ENCODE measurements at regions not wholly inside any gene's neighbourhood (a gene's known extent, or its start where the extent isn't known, plus 50 kb on each side); places are given as distances from the start of the nearest gene placed in this dataset.

- no peak for DNase-seq (ENCODE audit: low spot score in 2 of 2)
- WGBS, 2 donors, result 95 to 97% methylated on average over 1 of the region's 1 CpG
- TF ChIP-seq POLR2A (IDR thresholded peaks at IDR 0.05), result no peak
- TF ChIP-seq CTCF (IDR thresholded peaks at IDR 0.05), result no peak
- H3K4me3 ChIP-seq (ENCODE audit: low read depth, poor library complexity, severe bottlenecking), result no peak overlapping the region
- intact Hi-C loops (cut with DNase I; ENCODE audit: low total_unique reads), result no loop called here
Measured at GRCh38 chr2:64225491-64225890, 81.3 kb upstream of the PELI1 start.

GRCh38 chr2:64226611-64227010 lies 82.4 kb upstream of the PELI1 start:
- DNase-seq (ENCODE audit: low spot score in 2 of 2), result no peak
- TF ChIP-seq CTCF (IDR thresholded peaks at IDR 0.05), result no peak
- no peak for TF ChIP-seq POLR2A (IDR thresholded peaks at IDR 0.05)
- 85 to 90% methylated on average over 5 of the region's 5 CpGs for WGBS, 2 donors
- H3K4me3 ChIP-seq (ENCODE audit: low read depth, poor library complexity, severe bottlenecking), result no peak overlapping the region
- intact Hi-C loops (cut with DNase I; ENCODE audit: low total_unique reads), result no loop called here

GRCh38 chr2:64227603-64228125 lies 83.4 kb upstream of the PELI1 start:
- whole genome bisulfite sequencing, 2 donors, result 10 to 13% methylated on average over 7 of the region's 7 CpGs
- intact Hi-C loops (cut with DNase I; ENCODE audit: low total_unique reads), result no loop called here
- no peak for TF ChIP-seq CTCF (IDR thresholded peaks at IDR 0.05)
- no peak for TF ChIP-seq POLR2A (IDR thresholded peaks at IDR 0.05)

GRCh38 chr2:64228126-64228678 lies 84.0 kb upstream of the PELI1 start:
- WGBS, 2 donors, result 0 to 1% methylated on average over 26 of the region's 26 CpGs
- DNase-seq (ENCODE audit: low spot score in 2 of 2), result peak; percentile 71 to 94
- TF ChIP-seq CTCF (IDR thresholded peaks at IDR 0.05) (no peak), POLR2A (IDR thresholded peaks at IDR 0.05) (no peak)
- intact Hi-C loops (cut with DNase I; ENCODE audit: low total_unique reads), result no loop called here
- H3K4me3 ChIP-seq (ENCODE audit: low read depth, poor library complexity, severe bottlenecking), result peak overlapping the region; percentile 44

More at GRCh38 chr2:64227603-64228125, 83.4 kb upstream of the PELI1 start:
- no peak for DNase-seq (ENCODE audit: low spot score in 2 of 2)
- H3K4me3 ChIP-seq (ENCODE audit: low read depth, poor library complexity, severe bottlenecking), result peak overlapping the region; percentile 44

GRCh38 chr2:64228918-64229317 lies 84.7 kb upstream of the PELI1 start:
- TF ChIP-seq CTCF (IDR thresholded peaks at IDR 0.05), result no peak
- no peak for TF ChIP-seq POLR2A (IDR thresholded peaks at IDR 0.05)
- 71 to 79% methylated on average over 4 of the region's 4 CpGs for WGBS, 2 donors
- H3K4me3 ChIP-seq (ENCODE audit: low read depth, poor library complexity, severe bottlenecking), result no peak overlapping the region
- intact Hi-C loops (cut with DNase I; ENCODE audit: low total_unique reads), result no loop called here
- no peak for DNase-seq (ENCODE audit: low spot score in 2 of 2)

- intact Hi-C loops (cut with DNase I; ENCODE audit: low total_unique reads), result no loop called here
- no peak for TF ChIP-seq POLR2A (IDR thresholded peaks at IDR 0.05)
- no peak for TF ChIP-seq CTCF (IDR thresholded peaks at IDR 0.05)
- DNase-seq (ENCODE audit: low spot score in 2 of 2), result no peak
- no peak overlapping the region for H3K4me3 ChIP-seq (ENCODE audit: low read depth, poor library complexity, severe bottlenecking)
Measured at GRCh38 chr2:64230540-64230939, 86.3 kb upstream of the PELI1 start.

All from lower leg skin (tissue), 4 donors.